Hepatocyte (in vitro differentiated cells): ENCODE measurements at regions not wholly inside any gene's neighbourhood (a gene's known extent, or its start where the extent isn't known, plus 50 kb on each side); places are given as distances from the start of the nearest gene placed in this dataset.

Experiments used
- EZH2phosphoT487 ChIP-seq: fragments of 200-600 bp; sonication (generic); IDR thresholded peaks from one replicate; pipeline ENCODE4 v1.6.1; 2018; ENCODE audit warnings: antibody characterized with exemption, mild to moderate bottlenecking, low read depth, moderate library complexity; ENCODE audit not compliant: unreplicated experiment, severe bottlenecking
- TF ChIP-seq, protein P1 (sequence below): fragments of 200-600 bp; sonication (generic); IDR thresholded peaks from 2 replicates; pipeline ENCODE4 v1.5.1; 2016; ENCODE audit warnings: antibody characterized with exemption, mild to moderate bottlenecking; ENCODE audit not compliant: poor library complexity

DNA sequence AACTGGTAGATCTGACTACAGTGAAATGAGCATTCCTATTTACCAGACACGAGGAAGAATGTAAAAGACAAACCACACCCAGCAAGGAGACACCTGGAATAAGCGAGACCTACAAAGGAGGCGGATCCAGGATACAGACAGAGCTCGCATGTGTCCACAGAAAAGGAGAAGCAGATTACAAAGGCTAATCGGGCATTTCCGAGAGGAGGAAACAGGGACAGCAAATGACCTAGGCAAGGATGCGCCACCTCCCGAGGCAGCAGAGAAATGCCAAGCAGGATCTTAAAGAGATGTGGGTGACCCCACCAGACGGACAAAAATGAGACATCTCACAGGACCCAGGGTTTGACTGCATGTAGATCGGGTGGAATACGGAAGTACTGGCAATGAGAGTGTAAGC, 63.2 kb upstream of the IQSEC1 start:
- no peak for TF ChIP-seq EZH2phosphoT487
- TF ChIP-seq, protein P1, sequence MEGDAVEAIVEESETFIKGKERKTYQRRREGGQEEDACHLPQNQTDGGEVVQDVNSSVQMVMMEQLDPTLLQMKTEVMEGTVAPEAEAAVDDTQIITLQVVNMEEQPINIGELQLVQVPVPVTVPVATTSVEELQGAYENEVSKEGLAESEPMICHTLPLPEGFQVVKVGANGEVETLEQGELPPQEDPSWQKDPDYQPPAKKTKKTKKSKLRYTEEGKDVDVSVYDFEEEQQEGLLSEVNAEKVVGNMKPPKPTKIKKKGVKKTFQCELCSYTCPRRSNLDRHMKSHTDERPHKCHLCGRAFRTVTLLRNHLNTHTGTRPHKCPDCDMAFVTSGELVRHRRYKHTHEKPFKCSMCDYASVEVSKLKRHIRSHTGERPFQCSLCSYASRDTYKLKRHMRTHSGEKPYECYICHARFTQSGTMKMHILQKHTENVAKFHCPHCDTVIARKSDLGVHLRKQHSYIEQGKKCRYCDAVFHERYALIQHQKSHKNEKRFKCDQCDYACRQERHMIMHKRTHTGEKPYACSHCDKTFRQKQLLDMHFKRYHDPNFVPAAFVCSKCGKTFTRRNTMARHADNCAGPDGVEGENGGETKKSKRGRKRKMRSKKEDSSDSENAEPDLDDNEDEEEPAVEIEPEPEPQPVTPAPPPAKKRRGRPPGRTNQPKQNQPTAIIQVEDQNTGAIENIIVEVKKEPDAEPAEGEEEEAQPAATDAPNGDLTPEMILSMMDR: no peak
